CD1c-positive myeloid dendritic cell (primary cell): ENCODE measurements at regions not wholly inside any gene's neighbourhood (a gene's known extent, or its start where the extent isn't known, plus 50 kb on each side); places are given as distances from the start of the nearest gene placed in this dataset.

Experiments used
- DNase-seq: peaks from one replicate; pipeline ENCODE4 v3.0.0-alpha.2; 2016; ENCODE audit errors: extremely low spot score

DNA sequence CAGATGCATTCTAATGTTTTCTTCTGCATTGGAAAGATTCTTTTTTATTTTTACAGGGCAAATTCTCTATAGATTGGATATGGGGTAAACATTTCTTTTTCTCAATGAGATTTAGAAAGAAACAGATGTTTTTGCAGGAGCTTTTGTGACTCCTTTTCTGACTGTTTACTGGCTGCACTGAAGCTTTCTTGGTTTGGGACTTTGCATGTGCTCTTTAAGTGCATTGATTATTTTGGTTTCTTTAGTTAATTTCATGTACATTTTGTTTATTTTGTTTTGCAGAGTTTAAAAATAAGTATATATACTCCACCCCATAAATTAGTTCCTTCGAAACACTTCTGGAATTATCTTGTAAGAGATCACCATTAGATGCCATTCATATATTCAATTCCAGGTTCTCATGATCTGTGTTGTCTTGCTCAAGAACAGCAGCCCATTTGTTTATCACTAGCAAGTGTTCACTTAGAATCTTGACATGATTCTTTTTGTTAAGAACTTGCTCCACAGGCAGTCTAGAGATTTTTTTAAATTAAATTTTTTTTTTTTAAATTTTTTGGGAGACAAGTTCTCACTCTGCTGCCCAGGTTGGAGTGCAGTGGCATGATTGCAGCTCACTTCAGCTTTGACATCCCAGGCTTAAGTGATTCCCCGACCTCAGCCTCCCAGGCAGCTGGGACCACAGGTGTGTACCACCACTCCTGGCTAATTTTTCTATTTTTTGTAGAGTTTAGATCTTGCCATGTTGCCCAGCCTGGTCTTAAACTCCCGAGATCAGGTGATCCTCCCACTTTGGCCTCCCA, 233.7 kb downstream of the MYCN start:
- DNase-seq: no peak

DNA sequence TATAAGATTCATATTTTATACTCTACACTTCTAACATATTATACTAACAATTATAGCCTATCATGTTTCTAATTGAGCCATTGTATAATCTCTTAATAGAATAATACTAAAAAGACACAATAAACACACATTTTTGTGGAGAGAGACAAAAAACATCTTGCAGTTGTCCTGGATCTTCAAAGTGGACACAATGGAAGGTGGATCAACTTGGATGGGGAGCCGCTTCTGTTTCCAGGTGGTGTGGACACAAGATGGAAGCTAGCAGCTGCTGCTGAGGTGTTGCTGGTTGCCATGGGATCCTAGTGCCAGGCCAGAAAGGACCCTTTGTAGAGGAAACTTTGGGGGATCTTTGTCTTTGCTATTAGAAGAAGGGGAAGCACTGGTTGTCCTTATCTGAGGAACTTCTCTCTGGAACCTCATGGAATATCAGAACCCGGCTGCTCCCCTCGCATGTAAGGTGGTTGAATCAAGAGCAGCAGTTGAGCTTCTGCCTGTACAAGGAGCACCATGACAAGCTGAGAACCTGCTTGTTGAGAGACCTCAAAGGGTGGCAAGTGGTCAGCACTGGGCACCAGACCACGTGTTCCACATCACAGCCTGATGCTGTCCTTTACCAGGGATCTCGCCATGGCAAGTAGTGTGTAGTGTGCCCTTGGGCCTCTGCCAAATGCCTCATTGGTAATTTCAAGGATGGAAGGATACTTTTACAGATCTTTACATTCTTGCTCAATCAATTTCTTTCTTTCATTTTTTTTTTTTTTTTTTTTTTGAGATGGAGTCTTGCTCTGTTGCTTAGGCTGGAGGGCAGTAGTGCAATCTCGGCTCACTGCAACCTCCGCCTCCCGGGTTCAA, 232.2 kb downstream of the MYCN start:
- DNase-seq: no peak

DNA sequence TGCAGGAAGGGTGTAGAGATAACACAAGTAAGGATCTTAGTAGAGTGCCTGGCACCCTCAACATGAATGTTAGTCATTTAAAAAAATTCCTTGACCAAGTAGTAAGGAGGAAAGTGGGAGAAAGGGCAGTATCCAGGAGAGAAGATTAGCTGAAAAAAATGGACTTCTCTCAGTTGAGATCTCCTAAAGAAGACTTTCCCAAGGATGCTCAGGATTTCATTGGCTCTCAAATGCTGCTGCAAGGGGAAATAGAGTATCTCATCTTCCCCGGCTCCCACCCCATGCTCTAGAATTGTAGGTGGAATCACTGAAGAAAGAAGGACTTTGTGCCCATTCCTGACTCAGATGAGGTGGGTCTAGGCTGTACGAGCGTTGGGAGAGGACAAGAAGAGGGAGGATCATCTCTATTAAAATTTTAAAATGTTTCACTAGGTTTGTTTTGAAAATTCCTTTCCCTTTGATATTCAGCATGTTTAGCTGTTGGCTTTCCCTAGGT, 231.1 kb downstream of the MYCN start:
- DNase-seq: no peak

DNA sequence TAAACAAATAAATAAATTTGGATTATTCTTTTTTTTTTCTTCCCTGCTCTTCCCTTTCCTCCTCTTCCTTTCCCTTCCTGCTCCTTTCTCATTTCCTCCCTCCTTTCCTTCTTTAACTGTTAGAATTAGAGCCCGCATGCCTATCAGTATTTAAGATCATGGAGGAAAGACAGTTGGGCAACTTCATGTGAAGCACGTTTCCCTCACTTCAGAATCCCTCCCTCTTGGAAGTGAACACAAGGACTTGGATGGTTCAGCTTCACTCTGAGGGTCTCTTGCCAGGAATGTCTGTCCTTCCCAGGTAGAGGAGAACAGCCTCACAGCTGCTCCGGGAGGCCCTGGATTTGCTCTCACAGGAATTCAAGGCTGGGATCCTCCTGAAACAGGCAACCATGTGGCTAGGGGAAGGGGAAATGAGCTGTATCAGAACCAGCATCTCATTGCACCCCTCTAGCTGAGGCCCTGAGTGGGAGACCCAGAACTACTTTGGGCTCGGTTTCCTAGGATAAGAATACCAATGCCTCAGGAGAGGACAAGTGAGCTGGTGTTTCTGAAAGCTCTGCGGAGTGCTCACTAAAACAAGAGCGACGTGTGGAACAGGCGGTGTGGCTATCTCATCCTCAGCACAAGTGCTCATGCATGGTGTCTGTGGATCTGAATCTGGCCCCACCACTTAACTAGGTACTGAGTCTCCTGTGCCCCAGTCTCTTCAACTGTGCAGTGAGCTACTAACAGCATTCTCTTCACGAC, 230.5 kb downstream of the MYCN start:
- no peak for DNase-seq

DNA sequence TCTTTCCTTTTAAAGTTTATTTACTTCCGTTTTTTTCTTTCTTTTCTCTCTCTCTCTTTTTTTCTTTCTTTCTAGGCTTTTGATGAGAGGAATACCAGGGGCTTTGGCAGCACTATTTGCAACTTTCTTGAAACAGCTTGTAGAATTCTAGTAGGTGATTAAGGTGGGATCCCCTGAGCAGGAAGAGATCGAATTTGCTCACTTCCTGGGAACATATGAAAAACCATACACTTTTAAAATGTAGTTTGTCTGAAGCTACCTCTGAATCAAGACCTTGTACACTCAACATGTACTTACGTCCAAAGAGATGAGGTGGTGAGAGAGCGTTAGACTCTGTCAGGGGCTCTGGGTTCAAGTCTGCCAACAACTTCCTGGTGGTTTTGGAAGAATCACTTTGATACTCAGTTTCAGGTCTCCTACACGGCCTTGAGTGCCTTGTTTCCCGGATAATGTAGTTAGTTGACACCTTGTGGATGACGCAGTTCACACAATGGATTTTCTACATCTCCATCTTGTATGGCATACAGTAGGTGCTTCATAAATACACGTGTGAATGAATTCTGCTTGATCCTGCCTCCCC, 229.1 kb downstream of the MYCN start:
- DNase-seq: no peak

DNA sequence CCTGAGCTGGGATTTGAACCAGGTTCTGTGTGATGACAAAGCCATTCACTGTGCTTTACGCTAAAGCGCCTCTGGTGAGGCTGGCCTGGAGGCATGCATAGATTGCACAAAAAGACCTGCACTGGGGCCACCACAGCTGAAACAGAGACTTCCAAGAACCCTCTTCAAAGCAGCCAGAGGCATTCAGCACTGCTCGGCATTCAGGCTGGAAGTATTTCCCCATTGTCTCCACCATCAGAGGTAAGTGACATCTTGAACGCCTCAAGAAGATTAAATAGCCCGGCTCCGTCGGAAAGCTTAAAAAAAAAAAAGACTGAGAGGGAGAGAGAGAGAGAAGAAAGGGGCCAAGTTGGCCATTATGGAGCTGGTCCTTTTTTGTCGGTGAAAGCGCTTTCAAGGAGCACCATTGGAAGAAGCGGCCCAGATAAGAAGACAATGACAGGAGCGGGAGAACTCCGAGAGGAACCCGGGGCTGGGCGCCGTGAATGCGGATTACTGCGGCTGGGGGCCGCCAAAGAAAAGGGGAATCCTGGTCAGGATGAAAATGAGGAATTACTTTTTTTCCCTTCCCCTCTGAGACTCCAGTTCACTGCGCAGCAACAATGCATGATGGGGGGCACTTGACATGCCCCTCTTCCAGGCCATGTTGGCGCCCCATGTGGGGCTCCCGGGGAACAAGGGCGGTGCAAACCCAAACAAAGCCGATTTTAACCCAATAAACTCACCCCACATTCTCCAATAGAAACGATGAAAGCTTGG, 228.3 kb downstream of the MYCN start:
- DNase-seq: no peak

DNA sequence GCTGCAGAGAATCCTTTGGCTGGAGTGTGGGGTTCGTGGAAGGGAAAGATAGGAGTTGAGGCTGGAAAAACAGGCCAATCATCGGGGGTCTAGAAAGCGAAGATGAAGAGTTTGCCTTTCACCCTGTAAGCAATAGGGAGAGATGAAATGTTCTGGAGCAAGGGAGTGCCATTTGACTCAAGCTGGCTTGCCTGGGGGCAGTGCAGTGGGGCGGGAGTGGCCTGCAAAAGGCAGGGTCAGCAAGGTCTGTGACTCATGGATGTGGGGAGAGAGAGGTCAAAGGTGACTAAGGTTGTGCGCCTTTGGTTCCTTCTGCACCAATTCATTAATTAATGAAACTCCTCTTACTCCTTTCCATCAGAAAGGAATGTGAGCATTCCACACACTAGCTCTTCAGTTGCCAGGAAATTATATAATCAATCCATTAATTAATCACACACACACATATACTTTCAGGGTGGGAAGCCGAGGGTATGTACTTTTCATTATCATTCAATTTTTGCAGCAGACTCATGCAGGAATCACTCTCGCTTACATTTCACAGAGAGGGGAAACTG, 227.6 kb downstream of the MYCN start:
- no peak for DNase-seq

DNA sequence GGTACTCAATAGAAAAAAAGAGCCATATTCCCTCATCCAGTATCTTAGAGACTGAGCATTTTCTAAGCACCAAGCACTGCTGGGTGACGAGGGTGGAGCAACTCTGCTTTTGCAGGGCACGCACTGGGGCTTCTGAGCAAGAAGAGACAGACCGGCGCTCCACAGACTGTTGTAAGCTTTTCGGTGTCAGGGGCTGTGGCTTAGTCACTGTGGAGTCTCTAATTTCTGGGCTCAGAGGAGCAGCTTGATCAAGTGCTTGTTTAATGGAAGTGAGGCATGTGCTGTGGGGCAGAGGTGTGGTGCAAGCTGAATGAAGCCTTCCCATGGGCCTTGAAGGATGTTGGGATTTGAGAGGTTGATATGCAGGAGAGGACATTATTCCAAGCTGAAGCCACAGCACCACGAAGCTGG, 227.1 kb downstream of the MYCN start:
- DNase-seq: no peak

DNA sequence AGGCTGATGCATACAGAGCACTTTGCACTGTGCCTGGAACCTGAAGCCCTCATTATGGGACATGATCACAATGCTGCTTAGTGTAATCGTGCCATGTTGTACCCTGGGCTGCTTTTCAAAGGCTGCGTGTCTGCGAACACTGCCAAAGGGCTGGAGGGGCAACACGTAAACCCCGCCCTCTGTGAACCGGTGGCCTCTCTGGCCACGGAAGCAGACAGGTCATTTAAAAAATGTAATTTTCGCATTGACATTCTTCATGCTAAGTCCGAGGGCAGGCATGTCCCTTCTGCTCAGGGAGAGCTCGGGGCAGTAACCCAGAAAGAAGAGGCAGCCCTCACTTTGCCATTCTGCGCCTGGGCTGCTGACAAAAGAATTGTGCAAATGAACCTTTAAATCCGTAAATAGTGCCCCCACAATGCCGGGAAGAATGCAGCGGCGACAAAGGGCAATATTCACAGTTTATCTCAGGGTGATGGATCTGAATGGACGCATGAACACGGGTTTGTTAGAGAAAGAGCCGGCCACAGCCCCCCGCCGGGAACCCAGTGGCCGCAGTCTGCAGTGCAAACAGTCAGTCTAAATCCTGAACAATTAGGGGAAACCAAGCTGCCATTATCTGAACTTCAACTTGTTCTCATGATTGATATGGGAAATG, 226.1 kb downstream of the MYCN start:
- no peak for DNase-seq

DNA sequence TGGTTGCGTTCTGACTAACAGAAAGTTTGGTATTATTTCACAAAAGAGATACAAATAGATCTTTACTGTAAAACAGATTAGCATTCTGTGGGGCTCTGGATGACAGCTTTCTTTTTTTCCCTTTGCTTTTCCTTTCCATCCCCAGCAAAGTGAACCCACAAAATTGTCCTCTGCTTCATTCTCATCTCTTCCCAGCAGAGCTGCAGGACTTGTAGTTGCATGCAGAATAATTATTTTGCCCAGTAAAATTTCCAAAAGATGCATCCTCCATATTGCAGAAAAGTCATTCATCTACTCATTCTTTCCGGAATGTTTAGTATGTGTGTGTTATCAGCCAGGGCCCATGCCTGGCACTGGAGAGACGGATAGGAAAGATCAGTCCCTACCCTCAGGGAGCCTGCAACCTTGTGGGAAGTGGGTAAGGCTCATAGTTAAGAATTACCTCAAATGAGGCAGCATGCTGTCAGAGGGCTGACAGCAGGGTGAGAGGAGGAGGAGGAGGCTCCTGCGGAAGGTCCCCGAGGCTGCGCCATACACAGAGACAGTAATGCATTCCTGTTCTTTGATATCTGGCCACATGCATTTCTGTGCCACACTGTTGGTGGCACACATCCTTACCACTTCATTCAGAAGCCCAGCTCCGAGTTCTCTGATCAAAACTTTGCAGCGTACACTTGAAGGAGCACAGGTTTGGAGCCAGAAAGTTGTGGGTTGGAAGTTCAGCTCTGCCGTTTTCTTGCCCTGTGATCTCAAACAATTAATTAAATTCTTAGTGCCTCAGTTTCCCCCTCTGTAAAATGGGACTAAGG, 225.4 kb downstream of the MYCN start:
- DNase-seq: no peak

DNA sequence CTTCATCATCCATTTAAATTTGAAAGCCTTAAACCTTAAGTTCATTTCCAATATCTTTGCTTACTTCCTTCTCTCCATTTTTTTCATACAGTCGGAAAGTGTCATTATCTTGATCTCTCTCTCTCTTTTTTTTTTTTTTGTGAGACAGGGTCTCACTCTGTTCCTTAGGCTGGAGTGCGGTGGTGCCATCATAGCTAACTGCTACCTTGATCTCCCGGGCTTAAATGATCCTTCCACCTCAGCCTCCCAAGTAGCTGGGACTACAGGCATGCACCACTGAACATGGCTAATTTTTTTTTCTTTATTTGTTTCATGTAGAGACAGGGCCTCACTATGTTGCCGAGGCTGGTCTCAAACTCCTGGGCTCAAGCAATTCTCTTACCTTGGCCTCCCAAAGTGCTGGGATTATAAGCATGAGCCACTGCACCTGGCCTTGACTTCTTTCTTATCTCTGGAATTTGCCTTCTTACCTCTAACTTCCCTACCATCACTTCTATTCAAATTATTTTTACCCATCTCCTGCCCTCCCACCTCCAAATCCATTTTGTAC, 222.2 kb downstream of the MYCN start:
- no peak for DNase-seq

DNA sequence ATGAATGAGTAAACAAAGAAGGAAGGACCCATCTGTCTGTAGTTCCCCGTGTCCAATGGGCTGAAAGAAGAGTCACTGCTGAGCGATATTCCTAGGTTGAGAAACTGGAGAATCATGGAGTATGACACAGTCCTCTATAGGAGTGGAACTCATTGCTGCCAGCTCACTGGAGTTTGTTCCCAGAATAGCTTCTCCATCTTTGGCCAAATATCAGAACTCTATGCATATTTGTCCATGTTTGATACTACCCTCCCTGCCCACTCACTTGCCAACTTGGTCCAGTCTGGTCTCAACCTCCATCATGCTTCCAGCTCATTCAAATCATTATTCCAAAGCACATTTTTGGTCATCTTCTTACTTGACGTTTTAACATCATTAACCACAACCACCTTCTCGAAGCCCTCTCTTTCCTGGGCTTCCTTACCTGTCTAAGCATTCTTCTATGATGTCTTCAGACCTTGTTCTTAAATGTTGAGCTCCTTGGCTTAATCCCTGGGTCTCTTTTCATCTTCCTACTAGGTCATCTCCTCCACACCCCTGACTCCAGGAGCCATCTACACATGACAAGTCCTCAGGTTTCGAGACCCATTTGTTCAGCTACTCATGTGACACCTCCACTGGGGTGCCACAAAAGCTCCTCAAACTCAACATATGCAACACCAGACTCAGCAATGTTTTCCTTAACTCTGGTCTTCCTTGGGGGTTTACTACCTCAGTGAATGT, 221.6 kb downstream of the MYCN start:
- no peak for DNase-seq

DNA sequence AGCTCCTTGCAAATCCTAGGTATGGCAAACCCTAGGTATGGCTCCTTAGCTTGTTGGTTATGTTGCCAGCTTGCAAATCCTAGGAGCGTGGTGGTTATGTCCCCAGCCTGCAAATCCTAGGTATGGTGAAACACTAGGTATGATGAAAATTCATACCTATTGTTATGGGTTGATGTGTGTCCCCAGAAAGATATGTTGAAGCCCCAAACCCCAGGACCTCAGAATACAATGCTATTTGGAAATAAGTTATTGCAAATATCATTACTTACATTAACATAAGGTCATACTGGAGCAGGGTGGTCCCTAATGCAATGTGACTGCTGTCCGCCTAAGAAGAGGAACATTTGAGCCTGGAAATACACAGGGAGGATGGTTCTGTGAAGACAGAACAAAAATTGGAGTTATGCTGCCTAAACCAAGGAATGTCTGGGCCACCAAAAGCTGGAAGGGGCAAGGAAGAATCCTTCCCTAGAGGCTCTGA, 220.8 kb downstream of the MYCN start:
- no peak for DNase-seq

DNA sequence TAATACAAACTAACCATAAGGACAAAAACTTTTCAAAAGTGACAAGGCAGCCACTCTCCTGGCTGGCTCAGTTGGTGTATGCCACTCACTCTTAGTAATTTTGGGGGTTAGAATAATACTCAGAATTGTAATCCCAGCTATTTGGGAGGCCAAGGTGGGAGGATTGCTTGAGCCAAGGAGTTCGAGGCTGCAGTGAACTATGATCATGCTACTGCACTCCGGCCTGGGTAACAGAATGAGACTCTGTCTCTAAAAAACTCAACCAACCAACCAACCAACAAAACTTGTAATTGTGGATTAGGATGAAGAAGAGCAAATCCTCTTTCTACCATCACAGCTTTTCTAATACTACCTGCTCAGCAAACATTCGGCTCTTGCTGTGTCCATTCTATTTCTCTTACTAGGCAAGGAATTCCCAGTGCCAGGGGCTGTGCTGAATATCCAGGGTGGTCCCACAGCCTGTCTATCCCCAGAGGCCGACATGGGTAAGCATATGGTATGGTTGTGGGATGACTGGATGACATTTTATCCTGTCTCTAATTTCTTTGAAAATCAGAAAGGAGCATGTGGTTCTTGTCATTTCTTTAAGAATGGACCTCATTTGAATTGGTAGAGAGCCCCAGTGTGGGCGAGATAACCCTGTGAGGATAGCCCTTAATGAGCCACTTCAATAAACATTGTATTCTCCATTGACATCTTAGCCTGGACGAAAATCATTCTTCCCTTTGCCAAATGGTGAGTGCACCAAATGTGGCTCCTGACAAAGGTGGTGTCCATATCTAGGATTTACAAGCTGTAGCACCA, 220.1 kb downstream of the MYCN start:
- no peak for DNase-seq

DNA sequence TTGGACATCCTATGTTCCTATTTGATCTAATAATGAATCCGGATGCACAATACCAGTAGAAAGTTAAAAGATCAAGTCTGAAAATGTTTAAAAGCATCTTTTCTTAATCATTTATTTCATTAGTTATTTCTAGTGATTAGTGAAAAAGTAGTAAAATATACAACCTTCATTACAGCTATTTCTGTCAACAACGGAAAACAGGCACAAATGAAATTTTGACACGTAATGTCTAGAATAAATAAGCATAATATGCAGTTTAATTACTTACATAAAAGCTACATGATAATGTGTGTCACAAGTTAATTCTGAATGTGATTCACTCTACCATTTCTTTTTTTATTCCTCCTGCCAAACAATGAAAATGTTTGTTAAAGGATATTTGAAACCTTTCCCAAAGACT, 216.1 kb downstream of the MYCN start:
- DNase-seq: no peak

DNA sequence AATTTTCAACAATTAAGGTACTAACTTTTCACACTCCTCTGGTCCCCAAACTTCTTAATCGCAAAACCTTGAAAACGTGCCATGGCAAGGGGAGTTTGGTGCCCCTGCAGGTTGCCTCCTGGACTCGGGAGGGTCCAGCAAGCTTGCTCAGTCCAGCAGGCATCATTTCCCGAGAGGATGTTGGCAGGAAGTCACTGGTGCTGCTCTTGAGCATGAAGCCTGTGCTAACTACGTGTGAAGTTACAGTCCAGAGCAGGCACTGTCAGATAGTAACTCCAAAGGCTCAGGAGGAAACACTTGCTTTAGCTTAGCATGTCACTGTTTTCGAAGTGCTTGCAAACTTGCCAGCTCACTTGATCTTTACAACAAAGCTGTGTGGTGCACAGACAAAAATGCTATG, 215.4 kb downstream of the MYCN start:
- DNase-seq: no peak

DNA sequence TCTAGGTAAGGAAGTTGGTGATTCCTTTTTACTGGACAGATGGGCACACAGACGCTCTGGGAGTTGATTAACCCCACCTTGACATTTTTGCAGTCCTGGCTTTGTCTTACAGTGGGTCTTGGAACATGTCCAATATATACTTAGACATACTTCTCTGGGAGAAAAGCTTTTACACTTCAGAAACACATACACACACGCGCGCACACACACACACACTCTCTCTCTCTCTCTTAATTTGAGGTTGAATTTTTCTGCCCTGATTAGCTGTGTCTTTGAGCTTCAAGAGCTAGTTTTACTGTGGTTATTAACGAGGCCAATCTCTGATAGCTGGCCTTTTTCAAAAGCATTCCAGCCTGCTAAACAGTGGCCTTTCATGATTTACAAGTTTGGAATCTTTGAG, 215.0 kb downstream of the MYCN start:
- DNase-seq: no peak
